Stomach smooth muscle (tissue), 2 donors: ENCODE measurements at regions not wholly inside any gene's neighbourhood (a gene's known extent, or its start where the extent isn't known, plus 50 kb on each side); places are given as distances from the start of the nearest gene placed in this dataset.

ENCODE experiments used
- H3K27ac ChIP-seq: one replicate; pipeline ENCODE4 v1.7.0; 2013; ENCODE audit warnings: mild to moderate bottlenecking, low read length, inconsistent platforms
- H3K27me3 ChIP-seq, 2 donors: one replicate each; pipeline ENCODE4 v1.7.0; 2013; ENCODE audit warnings: low read length in 2 of 2; ENCODE audit not compliant: insufficient read depth in 2 of 2, control insufficient read depth in 1 of 2
- H3K36me3 ChIP-seq, 2 donors: one replicate each; pipeline ENCODE4 v1.7.0; 2013; ENCODE audit warnings: low read length in 2 of 2; ENCODE audit not compliant: control insufficient read depth in 2 of 2, insufficient read depth in 2 of 2
- H3K4me1 ChIP-seq: one replicate; pipeline ENCODE4 v1.7.0; 2013; ENCODE audit warnings: low read length; ENCODE audit not compliant: control insufficient read depth, insufficient read depth
- H3K4me3 ChIP-seq, 2 donors: one replicate each; pipeline ENCODE4 v1.7.0; 2013; ENCODE audit warnings: low read length in 2 of 2
- H3K9ac ChIP-seq, 2 donors: one replicate each; pipeline ENCODE4 v1.7.0; 2013; ENCODE audit warnings: low read length in 2 of 2, mild to moderate bottlenecking in 1 of 2
- H3K9me3 ChIP-seq, 2 donors: one replicate each; pipeline ENCODE4 v1.7.0; 2013; ENCODE audit warnings: low read length in 2 of 2; ENCODE audit not compliant: control insufficient read depth in 2 of 2
- donor health status: healthy.
- donor health status: Pancreatic carcinoma.

DNA sequence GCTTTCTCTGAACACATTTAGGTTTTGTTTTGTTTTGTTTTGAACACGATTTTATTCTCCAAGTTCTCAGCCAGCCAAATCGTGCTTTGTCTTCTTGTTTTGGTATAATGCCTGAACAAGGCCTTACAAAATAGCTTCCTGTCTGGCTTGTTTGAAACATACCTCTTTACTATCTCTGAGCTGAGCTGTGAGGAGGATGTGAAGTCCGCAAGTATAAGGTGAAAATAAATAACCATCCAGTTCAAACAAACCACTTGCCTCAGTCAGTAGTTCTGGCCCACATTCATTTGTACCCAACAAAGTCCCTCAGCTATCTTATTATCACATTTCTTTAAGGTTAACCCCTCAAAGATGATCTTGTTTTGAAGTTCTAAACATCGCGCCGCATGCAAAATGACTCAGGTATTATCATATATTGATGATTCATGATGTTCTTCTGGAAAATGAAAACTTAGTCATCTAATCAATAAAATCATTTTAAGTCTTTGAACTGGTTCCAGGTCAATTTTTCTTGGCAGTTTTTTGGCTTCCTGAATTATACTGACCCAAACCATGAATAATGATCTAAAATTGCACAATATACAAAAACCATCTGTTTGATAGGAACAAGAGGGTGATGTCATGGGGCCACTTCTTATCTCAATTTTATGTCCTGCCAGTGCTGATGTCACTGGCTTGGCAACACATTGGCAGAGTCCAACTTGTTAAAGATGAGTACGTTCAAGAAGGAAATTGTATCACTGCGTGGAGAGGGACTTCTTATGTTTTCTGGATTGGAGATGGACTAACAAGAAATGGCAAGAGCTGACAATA, 694.3 kb downstream of the KCNJ2 start:
- H3K4me3 ChIP-seq = no peak overlapping the region
- H3K9ac ChIP-seq = no peak overlapping the region
- no peaks in the 10 kb centered on the region for H3K4me1 ChIP-seq
- H3K27ac ChIP-seq = no peak overlapping the region
- no peaks in the 10 kb centered on the region for H3K9me3 ChIP-seq
- no peaks in the 10 kb centered on the region for H3K27me3 ChIP-seq
- no peaks in the 10 kb centered on the region for H3K36me3 ChIP-seq

GRCh38 chr17:70865993-70866804, 696.9 kb downstream of the KCNJ2 start:
- Histone ChIP-seq H3K27ac (no peak overlapping the region), H3K4me3 (no peak overlapping the region), H3K27me3 (no peaks in the 10 kb centered on the region), H3K36me3 (no peaks in the 10 kb centered on the region), H3K4me1 (no peaks in the 10 kb centered on the region), H3K9me3 (no peaks in the 10 kb centered on the region), H3K9ac (no peak overlapping the region)

GRCh38 chr17:70868149-70868548, 698.8 kb downstream of the KCNJ2 start:
- Histone ChIP-seq H3K4me1 (no peaks in the 10 kb centered on the region), H3K27ac (no peak overlapping the region), H3K4me3 (no peak overlapping the region), H3K36me3 (no peaks in the 10 kb centered on the region), H3K9me3 (no peaks in the 10 kb centered on the region), H3K27me3 (no peaks in the 10 kb centered on the region), H3K9ac (no peak overlapping the region)

GRCh38 chr17:70869402-70870085, 700.2 kb downstream of the KCNJ2 start:
- Histone ChIP-seq H3K9ac (no peak overlapping the region), H3K27ac (no peak overlapping the region), H3K4me3 (no peak overlapping the region), H3K27me3 (no peaks in the 10 kb centered on the region), H3K36me3 (no peaks in the 10 kb centered on the region), H3K9me3 (no peaks in the 10 kb centered on the region), H3K4me1 (no peaks in the 10 kb centered on the region)

- Histone ChIP-seq H3K27me3 (no peaks in the 10 kb centered on the region), H3K36me3 (no peaks in the 10 kb centered on the region), H3K9me3 (no peaks in the 10 kb centered on the region), H3K4me1 (no peaks in the 10 kb centered on the region), H3K27ac (no peak overlapping the region), H3K9ac (no peak overlapping the region), H3K4me3 (no peak overlapping the region)
Observed at GRCh38 chr17:70871180-70871818, 702.0 kb downstream of the KCNJ2 start.

- Histone ChIP-seq H3K4me3 (no peak overlapping the region), H3K9ac (no peak overlapping the region), H3K27ac (no peak overlapping the region), H3K4me1 (no peaks in the 10 kb centered on the region), H3K36me3 (no peaks in the 10 kb centered on the region), H3K9me3 (no peaks in the 10 kb centered on the region), H3K27me3 (no peaks in the 10 kb centered on the region)
Observed at GRCh38 chr17:70872103-70872502, 702.8 kb downstream of the KCNJ2 start.

GRCh38 chr17:70875729-70876310, 706.5 kb downstream of the KCNJ2 start:
- no peak overlapping the region for H3K4me3 ChIP-seq
- no peaks in the 10 kb centered on the region for H3K27me3 ChIP-seq
- no peak overlapping the region for H3K9ac ChIP-seq
- no peak overlapping the region for H3K27ac ChIP-seq
- H3K9me3 ChIP-seq = no peaks in the 10 kb centered on the region
- no peaks in the 10 kb centered on the region for H3K4me1 ChIP-seq
- no peaks in the 10 kb centered on the region for H3K36me3 ChIP-seq

DNA sequence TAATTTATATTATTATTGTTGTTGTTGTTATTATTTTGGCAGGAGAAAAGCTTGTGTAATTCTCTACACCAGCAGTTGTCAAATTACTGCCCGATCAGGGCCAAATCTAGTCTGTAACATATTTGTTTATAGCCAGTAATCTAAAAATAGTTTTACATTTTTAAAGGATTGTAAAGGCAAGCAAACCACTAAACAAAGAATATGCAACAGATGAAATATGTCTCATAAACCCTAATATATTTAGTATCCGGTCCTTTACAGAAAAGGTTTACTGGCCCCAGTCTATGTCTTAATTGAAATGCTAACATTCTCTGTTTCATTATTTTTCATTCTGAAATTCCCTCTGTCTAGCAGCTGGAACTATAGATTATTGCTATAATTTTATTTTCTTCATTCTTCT, 709.5 kb downstream of the KCNJ2 start:
- no peaks in the 10 kb centered on the region for H3K4me1 ChIP-seq
- H3K27me3 ChIP-seq = no peaks in the 10 kb centered on the region
- H3K9ac ChIP-seq = no peak overlapping the region
- H3K36me3 ChIP-seq = no peaks in the 10 kb centered on the region
- H3K9me3 ChIP-seq = no peaks in the 10 kb centered on the region
- H3K27ac ChIP-seq = no peak overlapping the region
- no peak overlapping the region for H3K4me3 ChIP-seq

DNA sequence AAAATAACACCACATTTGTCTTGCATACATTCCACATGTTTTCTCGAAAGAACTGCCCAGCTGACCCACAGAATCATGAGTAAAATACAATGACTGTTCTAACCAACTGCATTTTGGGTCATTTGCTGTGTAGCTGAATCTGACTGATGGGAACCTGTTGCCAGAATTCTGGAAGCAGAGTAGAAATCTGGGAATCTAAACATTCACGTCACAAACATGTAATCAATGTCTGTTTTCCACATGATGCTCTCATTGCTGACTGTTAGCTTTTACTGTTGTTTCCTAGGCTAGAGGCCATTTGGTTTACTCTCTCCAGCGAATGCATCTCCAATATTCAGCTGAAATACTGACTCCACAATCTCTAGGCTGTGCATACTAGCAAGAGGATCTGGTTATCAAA, 710.1 kb downstream of the KCNJ2 start:
- Histone ChIP-seq H3K27ac (no peak overlapping the region), H3K4me1 (no peaks in the 10 kb centered on the region), H3K4me3 (no peak overlapping the region), H3K27me3 (no peaks in the 10 kb centered on the region), H3K9ac (no peak overlapping the region), H3K9me3 (no peaks in the 10 kb centered on the region), H3K36me3 (no peaks in the 10 kb centered on the region)

DNA sequence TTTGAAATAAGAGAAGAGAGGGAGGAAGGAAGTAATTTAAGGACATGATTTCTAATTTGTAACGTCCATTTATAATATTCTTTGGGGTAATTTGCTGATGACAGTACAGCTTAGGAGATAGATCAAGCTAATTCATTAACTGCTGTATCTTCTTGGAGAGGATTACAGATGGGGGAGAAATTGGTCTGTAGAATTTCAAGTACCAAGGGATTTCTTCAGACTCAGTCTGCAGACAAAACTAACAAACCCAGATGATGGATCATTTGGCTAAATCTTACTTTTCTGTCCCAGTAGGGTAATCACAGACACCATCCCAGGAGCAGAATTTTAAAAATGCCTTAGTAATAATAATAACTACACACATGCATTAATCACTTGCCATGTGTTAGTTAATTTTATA, 711.8 kb downstream of the KCNJ2 start:
- Histone ChIP-seq H3K4me3 (no peak overlapping the region), H3K27ac (no peak overlapping the region), H3K9me3 (no peaks in the 10 kb centered on the region), H3K9ac (no peak overlapping the region), H3K36me3 (no peaks in the 10 kb centered on the region), H3K4me1 (no peaks in the 10 kb centered on the region), H3K27me3 (no peaks in the 10 kb centered on the region)
